HCT116 (cell line): ENCODE measurements at regions not wholly inside any gene's neighbourhood (a gene's known extent, or its start where the extent isn't known, plus 50 kb on each side); places are given as distances from the start of the nearest gene placed in this dataset.

Experiments used
- ATAC-seq: fragments of 200-7000 bp; cut with Tn5 transposase; 2 replicates; pipeline ENCODE4 v1.9.1; 2020; ENCODE audit warnings: mild to moderate bottlenecking, moderate library complexity
- BruUV-seq: library from RNA; stranded (reverse); fragments of 400-500 nt; replicated peaks from 2 replicates; lab custom pipeline; 2021; lab: Mats Ljungman, UMichigan
- CTCF ChIA-PET: fragments of 300-600 bp; sonication (Branson Sonifier 250); formaldehyde crosslinking; loops from one replicate; lab custom pipeline; 2021; ENCODE audit warnings: antibody characterized with exemption; lab: Charles Lee
- POLR2A ChIA-PET: fragments of 300-600, 350-600 bp; sonication (Branson Sonifier 250); formaldehyde crosslinking; loops from one replicate; lab custom pipeline; 2021; ENCODE audit warnings: antibody characterized with exemption; lab: Charles Lee
- RAD21 ChIA-PET, 2 experiments: fragments of 300-600 bp; sonication (Branson Sonifier 250); formaldehyde crosslinking; loops; one replicate each; lab custom pipeline; 2023; ENCODE audit warnings: low total read pairs in 2 of 2; ENCODE audit not compliant: uncharacterized antibody in 2 of 2, unreplicated experiment in 2 of 2, low non-redundant PET in 1 of 2; lab: Charles Lee
- DNase-seq: peaks from one replicate; pipeline ENCODE4 v3.0.0-alpha.2; 2010; ENCODE audit warnings: low read depth, low spot score
- H2AFZ ChIP-seq: fragments of 200-600 bp; shearing (Covaris generic), sonication (generic); 2 replicates; pipeline ENCODE4 v1.6.1; 2017; ENCODE audit warnings: low read depth, mixed run types, mixed read lengths, antibody characterized with exemption, low read length; ENCODE audit not compliant: poor library complexity, severe bottlenecking
- H3K27ac ChIP-seq: 2 replicates; pipeline ENCODE4 v1.5.1; 2012; ENCODE audit warnings: low read depth, low read length
- H3K27me3 ChIP-seq: fragments of 200-600 bp; sonication (generic); 2 replicates; pipeline ENCODE4 v1.6.1; 2016; ENCODE audit warnings: mixed run types, low read length, mixed read lengths; ENCODE audit not compliant: insufficient read depth
- H3K36me3 ChIP-seq, 2 experiments: fragments of 200-500 bp in 1 of 2; fragments of 200-600 bp in 1 of 2; sonication (Bioruptor generic) in 1 of 2; sonication (generic) in 1 of 2; 2 replicates each; pipeline versions ENCODE4 v1.5.1 to v1.6.1; 2014 to 2016; ENCODE audit warnings: low read length in 2 of 2, inconsistent platforms in 1 of 2, mixed read lengths in 1 of 2, mixed run types in 1 of 2; ENCODE audit not compliant: insufficient read depth in 2 of 2, control insufficient read depth in 1 of 2
- H3K4me1 ChIP-seq, 2 experiments: fragments of 200-600 bp in 1 of 2; sonication (generic) in 1 of 2; 2 replicates each; pipeline versions ENCODE4 v1.5.1 to v1.6.1; 2012 to 2017; ENCODE audit warnings: low read length in 2 of 2, inconsistent platforms in 1 of 2, mild to moderate bottlenecking in 1 of 2, mixed read lengths in 1 of 2, mixed run types in 1 of 2, moderate library complexity in 1 of 2; ENCODE audit not compliant: insufficient read depth in 2 of 2, control insufficient read depth in 1 of 2
- H3K4me2 ChIP-seq: fragments of 200-600 bp; sonication (generic); 2 replicates; pipeline ENCODE4 v1.6.1; 2017; ENCODE audit warnings: mixed run types, low read length, mixed read lengths
- H3K4me3 ChIP-seq, 2 experiments: fragments of 200-600 bp in 1 of 2; sonication (generic) in 1 of 2; replicated peaks in 1 of 2; 2 replicates each; pipeline ENCODE4 v1.5.1; 2011 to 2016; ENCODE audit warnings: low read length in 2 of 2, control low read depth in 1 of 2, low read depth in 1 of 2, mild to moderate bottlenecking in 1 of 2, mixed read lengths in 1 of 2, mixed run types in 1 of 2
- H3K79me2 ChIP-seq: fragments of 200-600 bp; sonication (generic); 2 replicates; pipeline ENCODE4 v1.6.1; 2017; ENCODE audit warnings: mild to moderate bottlenecking, mixed run types, low read length, moderate library complexity, mixed read lengths; ENCODE audit not compliant: insufficient read depth
- H3K9ac ChIP-seq: fragments of 200-600 bp; sonication (generic); 2 replicates; pipeline ENCODE4 v1.6.1; 2016; ENCODE audit warnings: low read length, mixed read lengths
- H3K9me2 ChIP-seq: fragments of 200-600 bp; sonication (generic), shearing (Covaris generic); 2 replicates; pipeline ENCODE4 v1.6.1; 2017; ENCODE audit warnings: mixed run types, mild to moderate bottlenecking, moderate library complexity; ENCODE audit not compliant: insufficient read depth
- H3K9me3 ChIP-seq, 2 experiments: fragments of 200-500 bp in 1 of 2; fragments of 200-600 bp in 1 of 2; sonication (Bioruptor generic) in 1 of 2; sonication (generic) in 1 of 2; 2 replicates each; pipeline ENCODE4 v1.6.1; 2014 to 2017; ENCODE audit warnings: low read length in 2 of 2, mixed read lengths in 2 of 2, inconsistent platforms in 1 of 2, low read depth in 1 of 2, mild to moderate bottlenecking in 1 of 2, mixed run types in 1 of 2, moderate library complexity in 1 of 2; ENCODE audit not compliant: control insufficient read depth in 1 of 2, insufficient read depth in 1 of 2
- H4K20me1 ChIP-seq: fragments of 200-600 bp; sonication (generic), shearing (Covaris generic); 2 replicates; pipeline ENCODE4 v1.6.1; 2017; ENCODE audit warnings: mixed run types, mild to moderate bottlenecking, moderate library complexity; ENCODE audit not compliant: insufficient read depth
- ELF1 ChIP-seq: IDR thresholded peaks from 2 replicates; pipeline ENCODE4 v1.6.1; 2012; ENCODE audit warnings: low read depth, borderline replicate concordance
- EZH2 ChIP-seq: fragments of 200-600 bp; sonication (generic); IDR thresholded peaks from 2 replicates; pipeline ENCODE4 v1.6.1; 2017; ENCODE audit warnings: antibody characterized with exemption, mixed run types
- POLR2AphosphoS5 ChIP-seq: IDR thresholded peaks from 2 replicates; pipeline ENCODE4 v1.6.1; 2011; ENCODE audit warnings: mild to moderate bottlenecking, low read depth, low read length, moderate library complexity
- RAD21 ChIP-seq: IDR thresholded peaks from 2 replicates; pipeline ENCODE4 v1.6.1; 2012; ENCODE audit warnings: low read depth, mild to moderate bottlenecking
- SP1 ChIP-seq: IDR thresholded peaks from 2 replicates; pipeline ENCODE4 v1.6.1; 2012; ENCODE audit warnings: low read depth
- TCF7L2 ChIP-seq: IDR thresholded peaks from 2 replicates; pipeline ENCODE4 v1.7.0; 2011; ENCODE audit warnings: borderline replicate concordance, inconsistent platforms; ENCODE audit not compliant: insufficient read depth, insufficient read length; ENCODE audit errors: extremely low read depth
- ZFX ChIP-seq: fragments of 450-650 bp; IDR thresholded peaks from 2 replicates; pipeline ENCODE4 v1.6.1; 2017
- ZNF274 ChIP-seq: fragments of 200-500 bp; sonication (Bioruptor generic); IDR thresholded peaks from 2 replicates; pipeline ENCODE4 v1.6.1; 2014; ENCODE audit warnings: mild to moderate bottlenecking, low read depth, low read length, inconsistent platforms
- intact Hi-C: fragments of 100-400 bp; cut with micrococcal nuclease; formaldehyde crosslinking; loops from 2 replicates; pipeline ENCODE4 v1.10.0; 2022
- TF ChIP-seq, protein P1 (sequence below): IDR thresholded peaks from 2 replicates; pipeline ENCODE4 v1.6.1; 2012
- TF ChIP-seq, protein P2 (sequence below): IDR thresholded peaks from 2 replicates; pipeline ENCODE4 v1.6.1; 2012; ENCODE audit warnings: low read depth
- TF ChIP-seq, protein P3 (sequence below): IDR thresholded peaks from 2 replicates; pipeline ENCODE4 v1.6.1; 2011; ENCODE audit warnings: mild to moderate bottlenecking, low read length, moderate library complexity; ENCODE audit not compliant: insufficient replicate concordance; ENCODE audit errors: extremely low read depth

- no peak for TF ChIP-seq ZFX
- TF ChIP-seq, protein P1, sequence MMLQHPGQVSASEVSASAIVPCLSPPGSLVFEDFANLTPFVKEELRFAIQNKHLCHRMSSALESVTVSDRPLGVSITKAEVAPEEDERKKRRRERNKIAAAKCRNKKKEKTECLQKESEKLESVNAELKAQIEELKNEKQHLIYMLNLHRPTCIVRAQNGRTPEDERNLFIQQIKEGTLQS: no peak
- no peak for TF ChIP-seq RAD21
- TF ChIP-seq SP1: no peak
- TF ChIP-seq EZH2: no peak
- no peak for TF ChIP-seq TCF7L2
- TF ChIP-seq, protein P2, sequence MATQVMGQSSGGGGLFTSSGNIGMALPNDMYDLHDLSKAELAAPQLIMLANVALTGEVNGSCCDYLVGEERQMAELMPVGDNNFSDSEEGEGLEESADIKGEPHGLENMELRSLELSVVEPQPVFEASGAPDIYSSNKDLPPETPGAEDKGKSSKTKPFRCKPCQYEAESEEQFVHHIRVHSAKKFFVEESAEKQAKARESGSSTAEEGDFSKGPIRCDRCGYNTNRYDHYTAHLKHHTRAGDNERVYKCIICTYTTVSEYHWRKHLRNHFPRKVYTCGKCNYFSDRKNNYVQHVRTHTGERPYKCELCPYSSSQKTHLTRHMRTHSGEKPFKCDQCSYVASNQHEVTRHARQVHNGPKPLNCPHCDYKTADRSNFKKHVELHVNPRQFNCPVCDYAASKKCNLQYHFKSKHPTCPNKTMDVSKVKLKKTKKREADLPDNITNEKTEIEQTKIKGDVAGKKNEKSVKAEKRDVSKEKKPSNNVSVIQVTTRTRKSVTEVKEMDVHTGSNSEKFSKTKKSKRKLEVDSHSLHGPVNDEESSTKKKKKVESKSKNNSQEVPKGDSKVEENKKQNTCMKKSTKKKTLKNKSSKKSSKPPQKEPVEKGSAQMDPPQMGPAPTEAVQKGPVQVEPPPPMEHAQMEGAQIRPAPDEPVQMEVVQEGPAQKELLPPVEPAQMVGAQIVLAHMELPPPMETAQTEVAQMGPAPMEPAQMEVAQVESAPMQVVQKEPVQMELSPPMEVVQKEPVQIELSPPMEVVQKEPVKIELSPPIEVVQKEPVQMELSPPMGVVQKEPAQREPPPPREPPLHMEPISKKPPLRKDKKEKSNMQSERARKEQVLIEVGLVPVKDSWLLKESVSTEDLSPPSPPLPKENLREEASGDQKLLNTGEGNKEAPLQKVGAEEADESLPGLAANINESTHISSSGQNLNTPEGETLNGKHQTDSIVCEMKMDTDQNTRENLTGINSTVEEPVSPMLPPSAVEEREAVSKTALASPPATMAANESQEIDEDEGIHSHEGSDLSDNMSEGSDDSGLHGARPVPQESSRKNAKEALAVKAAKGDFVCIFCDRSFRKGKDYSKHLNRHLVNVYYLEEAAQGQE: no peak
- no peak for TF ChIP-seq ELF1
- no peak for TF ChIP-seq ZNF274
- no peak for TF ChIP-seq POLR2AphosphoS5
- TF ChIP-seq, protein P3, sequence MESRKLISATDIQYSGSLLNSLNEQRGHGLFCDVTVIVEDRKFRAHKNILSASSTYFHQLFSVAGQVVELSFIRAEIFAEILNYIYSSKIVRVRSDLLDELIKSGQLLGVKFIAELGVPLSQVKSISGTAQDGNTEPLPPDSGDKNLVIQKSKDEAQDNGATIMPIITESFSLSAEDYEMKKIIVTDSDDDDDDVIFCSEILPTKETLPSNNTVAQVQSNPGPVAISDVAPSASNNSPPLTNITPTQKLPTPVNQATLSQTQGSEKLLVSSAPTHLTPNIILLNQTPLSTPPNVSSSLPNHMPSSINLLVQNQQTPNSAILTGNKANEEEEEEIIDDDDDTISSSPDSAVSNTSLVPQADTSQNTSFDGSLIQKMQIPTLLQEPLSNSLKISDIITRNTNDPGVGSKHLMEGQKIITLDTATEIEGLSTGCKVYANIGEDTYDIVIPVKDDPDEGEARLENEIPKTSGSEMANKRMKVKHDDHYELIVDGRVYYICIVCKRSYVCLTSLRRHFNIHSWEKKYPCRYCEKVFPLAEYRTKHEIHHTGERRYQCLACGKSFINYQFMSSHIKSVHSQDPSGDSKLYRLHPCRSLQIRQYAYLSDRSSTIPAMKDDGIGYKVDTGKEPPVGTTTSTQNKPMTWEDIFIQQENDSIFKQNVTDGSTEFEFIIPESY: no peak
- TF ChIP-seq, all 23 proteins: peak for 0
- Histone ChIP-seq H3K27ac (no peak overlapping the region), H4K20me1 (no peaks in the 10 kb centered on the region), H3K4me1 (peaks cover 0 to 6% of the 10 kb centered on the region in 2 experiments; a peak in 2 of 4 replicates), H3K27me3 (no peaks in the 10 kb centered on the region), H3K4me3 (no peak overlapping the region), H3K9me2 (no peaks in the 10 kb centered on the region), H3K4me2 (no peak overlapping the region), H3K9ac (no peak overlapping the region), H2AFZ (peak overlapping the region; percentile 28), H3K79me2 (no peaks in the 10 kb centered on the region), H3K9me3 (no peaks in the 10 kb centered on the region), H3K36me3 (no peaks in the 10 kb centered on the region)
- no peak for DNase-seq
- POLR2A ChIA-PET: no interaction called here
- RAD21 ChIA-PET: no interaction called here
- CTCF ChIA-PET: no interaction called here
- intact Hi-C loops: no loop called here
- no peak; the same call in 1 of the 2 replicates for ATAC-seq
- BruUV-seq: no TSS peak
These were observed 146.2 kb upstream of the OSR1 start for GRCh38 chr2:19504400-19505198.
